Mesodermal cell (in vitro differentiated cells): ENCODE measurements at regions not wholly inside any gene's neighbourhood (a gene's known extent, or its start where the extent isn't known, plus 50 kb on each side); places are given as distances from the start of the nearest gene placed in this dataset.
"Not testable (repeated sequence)": the region's sequence is repeated elsewhere in the genome, so short reads cannot be mapped to it uniquely, and the experiment has no call there.

Experiments used
- H3K27ac ChIP-seq: 2 replicates; pipeline ENCODE4 v1.7.0; 2013; ENCODE audit warnings: mild to moderate bottlenecking, low read depth, low read length, moderate library complexity; ENCODE audit not compliant: severe bottlenecking
- H3K36me3 ChIP-seq: 2 replicates; pipeline ENCODE4 v1.7.1; 2013; ENCODE audit warnings: mild to moderate bottlenecking, low read length, moderate library complexity; ENCODE audit not compliant: control insufficient read depth, insufficient read depth
- H3K4me1 ChIP-seq: one replicate; pipeline ENCODE4 v1.7.1; 2013; ENCODE audit warnings: mild to moderate bottlenecking, low read length; ENCODE audit not compliant: insufficient read depth, control insufficient read depth, poor library complexity, severe bottlenecking
- H3K4me3 ChIP-seq: 2 replicates; pipeline ENCODE4 v1.7.0; 2013; ENCODE audit warnings: low read length, control low read depth, mild to moderate bottlenecking; ENCODE audit not compliant: insufficient read depth, poor library complexity, severe bottlenecking; ENCODE audit errors: extremely low read depth
- H3K9me3 ChIP-seq: 2 replicates; pipeline ENCODE4 v1.7.1; 2013; ENCODE audit warnings: mild to moderate bottlenecking, low read length, moderate library complexity; ENCODE audit not compliant: control insufficient read depth
- WGBS, 2 experiments: methylation state at CpG; one replicate each; pipeline ENCODE4 v1.1.5; 2013; ENCODE audit warnings: missing lambda C conversion rate in 2 of 2; ENCODE audit not compliant: insufficient coverage in 2 of 2; 5-methylcytosine and 5-hydroxymethylcytosine counted together

DNA sequence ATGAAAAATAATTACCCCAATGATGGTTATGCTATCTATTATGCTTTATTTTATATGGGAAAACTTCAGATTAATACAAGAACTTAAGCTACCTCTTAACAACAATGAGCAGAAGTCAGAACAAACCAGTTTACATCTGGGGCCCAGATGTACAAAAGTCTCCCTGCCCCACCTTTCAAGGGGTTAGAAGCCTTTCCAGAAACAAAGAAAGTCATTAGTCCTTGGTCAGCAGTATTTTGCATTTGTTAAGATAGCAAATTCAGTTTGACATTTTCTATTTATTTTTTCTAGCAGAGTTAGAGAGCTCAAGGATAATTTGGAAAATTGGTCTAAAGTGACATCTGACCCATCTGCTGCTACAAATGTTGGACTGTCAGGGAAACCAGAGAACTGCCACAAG, 478.7 kb upstream of the UBE2E2 start:
- no peaks in the 10 kb centered on the region for H3K36me3 ChIP-seq
- H3K4me1 ChIP-seq, result peaks cover 4% of the 10 kb centered on the region
- no peak overlapping the region for H3K4me3 ChIP-seq
- H3K27ac ChIP-seq, result no peak overlapping the region
- no peaks in the 10 kb centered on the region for H3K9me3 ChIP-seq

GRCh38 chr3:22728406-22728805, 474.7 kb upstream of the UBE2E2 start:
- H3K9me3 ChIP-seq, result peaks cover 4% of the 10 kb centered on the region
- 33 to 55% methylated on average over 1 of the region's 1 CpG for WGBS, 2 experiments
- H3K4me1 ChIP-seq, result peaks cover 5% of the 10 kb centered on the region
- H3K27ac ChIP-seq, result no peak overlapping the region
- H3K36me3 ChIP-seq, result no peaks in the 10 kb centered on the region
- H3K4me3 ChIP-seq, result no peak overlapping the region

DNA sequence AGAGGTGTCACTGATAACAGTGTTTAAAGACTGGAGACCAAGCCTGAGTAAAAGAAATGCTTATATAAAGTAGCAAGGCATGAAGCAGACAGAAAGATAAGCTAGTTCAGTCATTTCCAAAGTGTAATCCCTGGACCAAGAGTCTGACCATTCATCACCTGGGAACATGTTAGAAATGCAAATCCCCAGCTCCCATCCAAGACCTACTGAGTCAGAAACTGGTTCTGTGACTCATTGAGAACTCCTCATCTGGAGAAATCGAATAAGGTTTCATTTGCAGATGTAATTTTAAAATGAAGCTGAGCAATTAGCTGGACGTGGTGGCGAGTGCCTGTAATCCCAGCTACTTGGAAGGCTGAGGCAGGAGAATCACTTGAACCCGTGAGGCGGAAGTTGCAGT, 473.9 kb upstream of the UBE2E2 start:
- Histone ChIP-seq H3K9me3 (peaks cover 4% of the 10 kb centered on the region), H3K4me3 (no peak overlapping the region), H3K27ac (no peak overlapping the region), H3K36me3 (no peaks in the 10 kb centered on the region), H3K4me1 (peaks cover 5% of the 10 kb centered on the region)
- 80 to 88% methylated on average over 4 to 5 of the region's 5 CpGs for WGBS, 2 experiments

DNA sequence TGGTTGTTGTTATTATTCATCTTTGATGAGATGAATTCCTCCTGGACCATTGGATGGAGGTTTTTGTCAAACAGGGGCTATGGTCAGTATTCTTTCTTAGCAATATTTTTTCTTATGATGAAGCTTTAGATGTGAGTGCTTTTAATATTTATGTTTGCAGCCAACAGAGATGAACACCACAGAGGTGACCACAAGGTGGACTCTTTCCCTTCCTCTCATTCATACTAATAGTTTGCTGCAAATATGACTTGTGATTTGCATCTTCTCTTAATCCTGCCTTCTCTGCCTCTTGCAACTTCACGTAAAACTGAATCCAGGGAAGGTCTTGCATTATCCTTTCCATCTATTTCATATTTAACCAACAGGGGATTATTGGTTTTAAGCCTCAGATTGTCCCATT, 473.1 kb upstream of the UBE2E2 start:
- peaks cover 5% of the 10 kb centered on the region for H3K4me1 ChIP-seq
- H3K36me3 ChIP-seq, result no peaks in the 10 kb centered on the region
- WGBS, 2 experiments, result 60% methylated on average over 1 of the region's 1 CpG; no CpG with 5 or more reads in 1 of the 2 experiments
- no peak overlapping the region for H3K27ac ChIP-seq
- no peak overlapping the region for H3K4me3 ChIP-seq
- peaks cover 4% of the 10 kb centered on the region for H3K9me3 ChIP-seq

DNA sequence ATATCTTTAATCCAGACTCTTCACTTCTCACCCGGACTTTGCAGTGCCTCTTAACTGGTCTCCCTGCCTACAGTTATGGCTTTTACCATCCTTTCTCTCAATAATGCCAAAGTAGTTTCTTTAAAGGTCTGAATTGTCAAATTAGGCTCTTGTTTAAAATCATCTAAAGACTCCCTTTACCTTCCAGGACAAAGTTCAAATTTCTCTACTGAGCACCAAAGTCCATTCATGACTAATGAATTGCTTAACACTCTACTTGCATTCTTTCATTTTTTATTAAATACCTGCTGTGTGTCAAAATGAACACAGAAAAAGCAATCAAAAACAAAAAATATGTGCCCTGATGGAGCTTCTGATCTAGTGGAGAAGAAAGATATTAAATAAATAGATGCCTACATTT, 472.4 kb upstream of the UBE2E2 start:
- Histone ChIP-seq H3K4me3 (no peak overlapping the region), H3K9me3 (peaks cover 4% of the 10 kb centered on the region), H3K36me3 (no peaks in the 10 kb centered on the region), H3K27ac (no peak overlapping the region), H3K4me1 (peaks cover 5% of the 10 kb centered on the region)
- 67 to 86% methylated on average over 1 of the region's 1 CpG for WGBS, 2 experiments

DNA sequence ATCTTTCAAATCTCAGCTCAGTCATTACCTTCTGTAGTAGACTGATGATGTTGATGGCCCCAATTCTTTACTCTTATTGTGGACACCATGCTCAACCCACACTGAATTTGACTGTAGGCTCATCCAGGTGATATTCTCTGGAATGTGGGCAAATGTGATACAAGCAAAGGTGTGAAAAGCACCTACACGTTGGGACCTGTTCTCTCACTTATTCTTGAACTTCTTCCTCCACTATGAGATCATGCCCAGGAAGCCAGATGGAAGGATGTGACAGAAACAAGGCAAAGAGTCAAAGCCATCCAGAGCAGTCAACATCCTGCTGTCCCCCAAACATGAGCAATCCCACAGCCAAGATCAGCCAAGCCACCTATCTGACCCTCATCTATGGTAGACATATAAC, 471.2 kb upstream of the UBE2E2 start:
- H3K27ac ChIP-seq, result no peak overlapping the region
- no peaks in the 10 kb centered on the region for H3K36me3 ChIP-seq
- WGBS, 2 experiments, result 83 to 100% methylated on average over 1 of the region's 1 CpG
- H3K4me1 ChIP-seq, result peaks cover 5% of the 10 kb centered on the region
- no peak overlapping the region for H3K4me3 ChIP-seq
- peaks cover 4% of the 10 kb centered on the region for H3K9me3 ChIP-seq

DNA sequence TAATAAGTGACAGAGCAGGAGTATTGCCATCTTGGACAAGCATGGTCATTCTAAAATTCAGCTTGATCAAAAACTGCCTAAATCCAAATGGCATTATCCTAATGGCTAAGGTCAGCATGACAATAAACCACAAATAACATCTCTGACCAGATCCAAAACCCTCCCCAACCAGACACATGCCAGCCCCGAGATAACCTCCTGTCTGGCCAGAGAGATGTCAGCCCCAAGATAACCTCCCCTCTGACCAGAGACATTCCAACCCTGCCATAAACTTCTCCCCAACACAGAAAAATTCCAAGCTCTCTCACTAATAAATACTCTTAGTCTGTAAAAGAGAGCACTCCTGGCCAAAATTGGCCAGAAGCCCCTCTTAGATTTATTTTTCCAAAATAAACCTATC, 470.5 kb upstream of the UBE2E2 start:
- H3K4me1 ChIP-seq, result peaks cover 5% of the 10 kb centered on the region
- peak overlapping the region; percentile 33 for H3K27ac ChIP-seq
- peaks cover 4% of the 10 kb centered on the region for H3K9me3 ChIP-seq
- H3K36me3 ChIP-seq, result no peaks in the 10 kb centered on the region
- WGBS, 2 experiments, result 50 to 100% methylated on average over 1 of the region's 1 CpG
- no peak overlapping the region for H3K4me3 ChIP-seq

DNA sequence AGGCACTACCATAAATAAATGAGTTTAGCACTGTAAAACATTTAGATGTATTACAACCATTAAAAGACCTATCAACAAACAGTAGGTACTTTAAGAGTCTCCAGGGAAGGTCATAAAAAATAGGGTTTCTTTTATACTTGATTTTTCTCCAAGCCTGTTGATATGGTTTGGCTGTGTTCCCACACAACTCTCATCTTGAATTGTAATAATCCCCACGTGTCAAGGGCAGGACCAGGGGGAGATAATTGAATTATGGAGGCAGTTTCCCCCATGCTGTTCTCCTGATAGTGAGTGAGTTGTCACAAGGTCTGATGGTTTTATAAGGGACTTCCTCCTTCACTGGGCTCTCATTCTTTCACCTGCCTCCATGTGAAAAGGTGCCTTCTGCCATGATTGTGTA, 468.9 kb upstream of the UBE2E2 start:
- Histone ChIP-seq H3K4me3 (no peak overlapping the region), H3K4me1 (peaks cover 2% of the 10 kb centered on the region), H3K27ac (no peak overlapping the region), H3K36me3 (no peaks in the 10 kb centered on the region), H3K9me3 (peaks cover 4% of the 10 kb centered on the region)
- WGBS, 2 experiments, result no CpG with 5 or more reads among the region's 1 CpG

DNA sequence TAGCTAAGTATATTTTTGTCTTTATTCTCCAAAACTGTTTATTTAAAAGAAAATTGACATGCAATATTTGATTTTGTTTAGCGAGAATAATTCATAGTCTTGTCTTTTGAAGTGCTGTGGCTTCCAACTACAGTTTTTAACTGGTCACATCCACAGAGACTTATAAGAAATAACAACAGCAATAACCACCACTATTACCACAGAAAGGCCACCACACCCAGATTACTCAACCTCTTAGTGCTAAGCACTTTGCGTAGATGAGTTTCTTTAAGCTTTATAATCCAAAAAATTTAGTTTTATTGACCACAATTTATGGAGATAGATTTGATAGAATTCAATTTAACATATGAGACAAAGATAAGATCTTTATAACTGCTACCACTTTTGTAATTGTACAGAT, 468.4 kb upstream of the UBE2E2 start:
- H3K9me3 ChIP-seq, result peaks cover 4% of the 10 kb centered on the region
- no peak overlapping the region for H3K27ac ChIP-seq
- WGBS, 2 experiments, result no CpG with 5 or more reads among the region's 2 CpGs
- H3K36me3 ChIP-seq, result no peaks in the 10 kb centered on the region
- no peaks in the 10 kb centered on the region for H3K4me1 ChIP-seq
- H3K4me3 ChIP-seq, result no peak overlapping the region

DNA sequence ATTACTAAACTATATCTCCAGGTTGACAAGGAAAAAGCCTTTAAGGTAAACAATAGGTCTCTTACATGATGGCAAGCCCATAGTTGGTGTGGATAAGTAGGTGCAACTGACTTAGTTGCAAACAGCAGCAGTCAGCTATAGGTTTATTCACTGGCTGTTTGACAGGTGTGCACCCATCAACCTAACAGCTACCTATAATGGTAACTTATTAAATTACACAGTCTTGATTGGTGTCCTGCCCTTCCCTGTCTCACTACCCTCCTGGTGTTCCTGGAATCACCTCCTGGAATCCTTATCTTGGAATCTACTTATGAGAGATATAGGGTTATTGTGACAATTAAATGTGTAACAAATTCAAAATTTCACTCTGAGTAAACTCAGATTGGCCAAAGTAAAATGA, 467.8 kb upstream of the UBE2E2 start:
- Histone ChIP-seq H3K4me1 (no peaks in the 10 kb centered on the region), H3K9me3 (peaks cover 4% of the 10 kb centered on the region), H3K27ac (no peak overlapping the region), H3K36me3 (no peaks in the 10 kb centered on the region), H3K4me3 (no peak overlapping the region)

DNA sequence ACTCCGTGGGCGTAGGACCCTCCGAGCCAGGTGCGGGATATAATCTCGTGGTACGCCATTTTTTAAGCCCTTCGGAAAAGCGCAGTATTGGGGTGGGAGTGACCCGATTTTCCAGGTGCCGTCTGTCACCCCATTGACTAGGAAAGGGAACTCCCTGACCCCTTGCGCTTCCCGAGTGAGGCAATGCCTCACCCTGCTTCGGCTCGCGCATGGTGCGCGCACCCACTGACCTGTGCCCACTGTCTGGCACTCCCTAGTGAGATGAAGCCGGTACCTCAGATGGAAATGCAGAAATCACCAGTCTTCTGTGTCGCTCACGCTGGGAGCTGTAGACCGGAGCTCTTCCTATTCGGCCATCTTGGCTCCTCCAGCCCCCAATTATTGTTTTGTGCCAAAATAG, 459.7 kb upstream of the UBE2E2 start:
- not testable (repeated sequence) for H3K27ac ChIP-seq, H3K4me1 ChIP-seq, H3K36me3 ChIP-seq, H3K4me3 ChIP-seq, H3K9me3 ChIP-seq
- WGBS, 2 experiments, result 89 to 90% methylated on average over 18 of the region's 22 CpGs

GRCh38 chr3:22745321-22745720, 457.8 kb upstream of the UBE2E2 start:
- H3K4me1 ChIP-seq, result no peaks in the 10 kb centered on the region
- H3K4me3 ChIP-seq, result no peak overlapping the region
- H3K27ac ChIP-seq, result no peak overlapping the region
- H3K36me3 ChIP-seq, result no peaks in the 10 kb centered on the region
- no peaks in the 10 kb centered on the region for H3K9me3 ChIP-seq
